GM12873 (cell line): ENCODE measurements at regions not wholly inside any gene's neighbourhood (a gene's known extent, or its start where the extent isn't known, plus 50 kb on each side); places are given as distances from the start of the nearest gene placed in this dataset.

Experiments used
- CTCF ChIP-seq: IDR thresholded peaks from 2 replicates; pipeline ENCODE4 v1.5.1; 2012; ENCODE audit warnings: low read depth, mild to moderate bottlenecking, moderate library complexity, low read length, control low read depth; ENCODE audit not compliant: insufficient read depth; ENCODE audit errors: missing control alignments

GRCh38 chr11:110366291-110366690 is 63.5 kb upstream of the FDX1 start:
- TF ChIP-seq CTCF, result no peak

GRCh38 chr11:110367571-110367970 is 62.2 kb upstream of the FDX1 start:
- TF ChIP-seq CTCF, result no peak

- no peak for TF ChIP-seq CTCF
Observed at GRCh38 chr11:110371084-110371483, 58.7 kb upstream of the FDX1 start.

- no peak for TF ChIP-seq CTCF
Observed at GRCh38 chr11:110373051-110373702, 56.6 kb upstream of the FDX1 start.

GRCh38 chr11:110374921-110375320 is 54.8 kb upstream of the FDX1 start:
- no peak for TF ChIP-seq CTCF

- no peak for TF ChIP-seq CTCF
Observed at GRCh38 chr11:110375351-110375750, 54.4 kb upstream of the FDX1 start.

GRCh38 chr11:110376021-110376420 is 53.7 kb upstream of the FDX1 start:
- no peak for TF ChIP-seq CTCF
